HTR-8/SVneo (cell line): ENCODE measurements at regions not wholly inside any gene's neighbourhood (a gene's known extent, or its start where the extent isn't known, plus 50 kb on each side); places are given as distances from the start of the nearest gene placed in this dataset.

Experiments used
- DNase-seq: peaks from one replicate; pipeline ENCODE4 v3.0.0; 2011; ENCODE audit warnings: low spot score, mixed read lengths; ENCODE audit not compliant: insufficient read length
- FAIRE-seq: peaks from 2 replicates; lab custom pipeline; 2011; peaks lifted over from hg19 to GRCh38; lab: Jason Lieb, UNC

DNA sequence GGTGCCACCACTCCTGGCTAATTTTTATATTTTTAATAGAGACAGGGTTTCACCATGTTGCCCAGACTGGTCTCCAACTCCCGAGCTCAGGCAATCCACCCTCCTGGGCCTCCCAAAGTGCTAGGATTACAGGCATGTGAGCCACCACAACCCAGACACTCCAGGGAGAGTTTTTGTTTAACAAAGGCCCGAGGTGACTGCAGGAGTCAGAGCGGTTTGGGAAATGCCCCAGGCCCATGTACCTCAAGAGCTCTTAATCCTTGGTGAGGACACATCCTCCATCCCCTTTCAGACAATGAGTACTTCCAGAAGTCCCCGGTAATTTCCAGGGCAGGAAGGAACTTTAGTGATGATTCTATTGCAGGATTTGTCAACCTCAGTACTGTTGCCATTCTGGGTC is 176.0 kb downstream of the ESRRB start:
- FAIRE-seq (peak; percentile 48), DNase-seq (no peak)

DNA sequence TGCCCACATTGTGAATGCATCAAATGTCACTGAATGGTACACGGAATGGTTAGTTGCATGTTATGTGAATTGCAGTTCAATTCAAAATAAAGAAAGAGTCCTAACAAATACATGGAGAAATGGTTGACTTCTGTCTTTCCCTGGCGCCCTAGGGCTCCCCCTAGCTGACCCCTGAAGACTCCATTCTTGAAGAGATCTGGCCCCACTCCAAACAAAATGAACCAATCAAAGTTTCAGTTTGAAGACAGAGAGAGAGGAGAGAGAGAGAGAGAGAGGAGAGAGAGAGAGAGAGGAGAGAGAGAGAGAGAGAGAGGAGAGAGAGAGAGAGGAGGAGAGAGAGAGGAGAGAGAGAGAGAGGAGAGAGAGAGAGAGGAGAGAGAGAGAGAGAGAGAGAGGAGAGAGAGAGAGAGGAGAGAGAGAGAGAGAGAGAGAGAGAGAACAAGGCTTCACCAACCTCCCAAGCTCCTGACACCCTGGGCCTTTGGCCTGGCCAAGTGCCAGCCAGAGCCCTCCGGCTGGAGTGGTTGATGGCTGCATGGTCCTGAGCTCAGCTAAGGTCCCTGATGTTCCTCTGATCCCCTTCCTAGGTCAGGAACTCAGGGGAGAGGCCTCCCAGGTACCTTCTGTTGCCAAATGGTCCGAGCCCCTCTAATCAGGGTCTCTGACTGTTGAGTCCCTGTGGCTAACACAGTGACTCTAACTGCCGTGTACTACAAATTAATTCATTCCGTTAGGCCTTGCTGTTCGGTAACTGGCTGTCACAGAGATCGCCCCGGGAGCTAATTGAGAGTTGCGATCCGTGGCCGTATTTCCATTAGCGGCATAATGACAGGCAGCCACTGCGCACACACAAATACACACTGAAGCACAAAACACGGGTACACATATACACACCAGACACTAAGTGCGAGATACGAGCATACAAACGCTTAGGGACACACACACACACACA is 188.8 kb downstream of the ESRRB start:
- DNase-seq = no peak
- FAIRE-seq = peak; percentile 99

DNA sequence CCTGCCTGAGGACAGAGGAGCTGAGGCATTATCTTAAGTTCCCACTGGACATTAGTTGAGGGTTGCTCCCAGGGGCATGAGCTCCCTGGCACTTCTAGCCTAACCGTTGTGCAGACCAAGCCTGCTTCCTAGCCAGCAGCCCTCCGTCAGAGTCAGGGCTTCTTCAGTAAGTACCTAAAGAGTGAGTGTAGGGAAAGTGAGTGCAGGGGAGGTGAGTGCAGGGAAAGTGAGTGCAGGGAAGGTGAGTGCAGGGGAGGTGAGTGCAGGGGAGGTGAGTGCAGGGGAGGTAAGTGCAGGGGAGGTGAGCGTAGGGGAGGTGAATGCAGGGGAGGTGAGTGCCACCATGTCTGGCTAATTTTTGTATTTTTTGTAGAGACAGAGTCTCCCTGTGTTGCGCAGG is 190.5 kb downstream of the ESRRB start:
- no peak for DNase-seq
- peak; percentile 85 for FAIRE-seq

DNA sequence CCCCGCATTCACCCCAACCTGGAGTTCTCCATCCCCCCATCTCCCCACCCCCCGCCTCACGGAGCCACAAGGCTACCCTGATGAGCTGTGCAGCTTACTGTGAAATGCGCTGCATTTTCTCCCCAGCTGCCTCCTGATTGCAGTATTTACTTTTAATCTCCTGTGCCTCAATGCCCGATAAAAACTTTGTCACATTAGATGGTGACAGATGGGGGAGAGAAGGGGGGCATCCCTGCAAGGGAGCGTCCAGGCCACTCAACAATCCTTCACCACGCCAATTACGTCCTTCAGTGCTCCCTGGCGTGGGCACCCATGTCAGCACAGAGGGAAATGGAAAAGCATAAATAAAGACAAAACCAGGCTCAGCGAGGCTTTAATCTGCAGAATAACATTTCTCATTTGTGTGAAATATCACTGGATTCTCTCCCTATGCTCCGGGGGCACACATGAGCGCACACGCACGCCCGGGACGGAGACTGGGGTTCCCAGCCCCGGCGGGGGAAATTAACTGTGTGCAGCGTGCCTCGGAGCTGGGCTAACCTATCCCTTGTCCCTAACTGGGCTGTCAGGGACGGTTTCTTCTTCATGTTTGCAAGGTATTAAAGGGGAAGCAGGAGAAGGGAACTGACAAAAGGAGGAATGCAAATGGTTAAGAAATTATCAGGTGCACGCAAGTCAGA is 186.7 kb upstream of the VASH1 start:
- no peak for DNase-seq
- FAIRE-seq = peak; percentile 67

GRCh38 chr14:76575108-76575507 is 186.2 kb upstream of the VASH1 start:
- FAIRE-seq (peak; percentile 31), DNase-seq (no peak)

DNA sequence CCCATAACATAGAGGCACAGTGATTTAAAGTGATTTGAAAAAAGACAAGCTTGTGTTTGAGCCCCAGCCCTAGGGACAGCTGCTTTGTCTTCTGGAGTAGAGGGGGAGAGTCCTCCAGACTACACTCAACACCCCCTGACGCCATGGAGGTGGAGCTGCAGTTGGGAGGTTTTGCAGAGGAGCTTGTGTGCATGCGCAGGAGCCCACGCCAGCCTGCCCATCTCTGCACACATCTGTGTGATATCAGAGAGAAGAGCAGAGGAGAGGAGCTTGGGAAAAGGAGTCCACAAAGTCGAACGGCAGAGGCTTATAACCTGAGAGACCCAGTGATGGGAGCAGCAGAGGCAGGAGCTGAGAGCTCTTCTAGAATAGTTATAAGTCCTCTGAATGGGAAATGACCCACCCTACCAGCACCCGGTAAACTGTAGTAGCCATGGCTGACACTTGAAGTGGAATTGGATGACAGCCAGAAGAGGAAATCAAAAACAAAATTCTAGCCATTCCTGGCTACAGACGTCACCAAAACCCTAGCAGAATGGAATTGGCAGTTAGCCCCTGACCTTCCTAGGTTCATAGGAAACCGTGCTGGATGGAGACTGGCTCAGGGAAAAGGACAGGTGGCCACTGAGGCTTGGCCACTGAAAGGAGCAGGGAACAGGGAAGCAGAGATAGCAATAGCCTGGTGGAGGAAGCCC is 185.1 kb upstream of the VASH1 start:
- FAIRE-seq = peak; percentile 78
- DNase-seq = peak; percentile 62

GRCh38 chr14:76577090-76577489 is 184.2 kb upstream of the VASH1 start:
- FAIRE-seq = peak; percentile 83
- no peak for DNase-seq

- no peak for FAIRE-seq
Observed at GRCh38 chr14:76577837-76578236, 183.4 kb upstream of the VASH1 start.

GRCh38 chr14:76580399-76580798 is 180.9 kb upstream of the VASH1 start:
- no peak for FAIRE-seq
- no peak for DNase-seq

More at GRCh38 chr14:76577837-76578236, 183.4 kb upstream of the VASH1 start:
- no peak for DNase-seq

- DNase-seq = no peak
- no peak for FAIRE-seq
Observed at GRCh38 chr14:76580967-76581366, 180.3 kb upstream of the VASH1 start.

DNA sequence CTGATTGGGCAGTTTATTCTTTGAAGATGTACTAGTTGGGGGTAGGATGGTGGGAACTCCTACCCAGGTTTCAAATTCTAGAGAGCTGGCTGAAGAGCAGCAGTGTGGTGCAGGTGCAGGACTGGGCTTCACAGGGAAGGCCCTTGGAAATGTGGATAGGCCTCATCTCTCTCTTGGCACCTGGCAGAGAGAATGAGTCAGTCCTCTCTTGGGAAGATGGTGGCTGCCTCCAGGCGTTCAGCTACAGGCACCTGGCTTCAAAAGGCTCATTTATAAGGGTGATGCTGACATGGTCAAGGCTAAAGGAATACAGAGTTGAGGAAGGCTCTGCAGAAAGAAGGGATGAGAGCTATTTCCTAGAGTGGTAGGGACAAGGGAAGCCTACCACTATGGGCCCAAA is 179.7 kb upstream of the VASH1 start:
- FAIRE-seq = no peak
- DNase-seq = no peak

GRCh38 chr14:76582447-76582846 is 178.8 kb upstream of the VASH1 start:
- DNase-seq (no peak), FAIRE-seq (no peak)

- DNase-seq (no peak), FAIRE-seq (no peak)
Observed at GRCh38 chr14:76583174-76583573, 178.1 kb upstream of the VASH1 start.

- DNase-seq (no peak), FAIRE-seq (peak; percentile 55)
Observed at GRCh38 chr14:76583805-76584204, 177.5 kb upstream of the VASH1 start.

DNA sequence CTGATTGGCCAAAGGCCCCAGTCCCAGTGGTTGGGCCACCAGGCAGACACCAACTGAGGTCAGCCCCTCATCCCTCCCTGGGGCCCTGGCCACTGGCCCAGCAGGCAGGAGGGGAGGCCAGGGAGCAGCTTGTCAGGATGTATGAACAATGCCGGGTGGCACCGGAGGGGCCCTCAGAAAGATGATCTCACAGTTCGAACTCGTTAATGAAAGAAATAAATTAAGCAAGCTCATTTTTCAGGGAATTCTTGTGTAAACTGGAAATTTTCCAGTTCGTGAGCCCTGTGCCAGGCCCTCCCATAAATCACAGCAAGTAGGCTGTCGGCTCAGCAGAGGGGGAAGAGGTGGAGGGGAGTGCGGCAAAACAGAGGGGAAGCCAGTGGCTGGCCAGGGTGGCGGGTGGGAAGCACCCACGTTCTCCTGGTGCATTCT is 177.0 kb upstream of the VASH1 start:
- FAIRE-seq (no peak), DNase-seq (no peak)

DNA sequence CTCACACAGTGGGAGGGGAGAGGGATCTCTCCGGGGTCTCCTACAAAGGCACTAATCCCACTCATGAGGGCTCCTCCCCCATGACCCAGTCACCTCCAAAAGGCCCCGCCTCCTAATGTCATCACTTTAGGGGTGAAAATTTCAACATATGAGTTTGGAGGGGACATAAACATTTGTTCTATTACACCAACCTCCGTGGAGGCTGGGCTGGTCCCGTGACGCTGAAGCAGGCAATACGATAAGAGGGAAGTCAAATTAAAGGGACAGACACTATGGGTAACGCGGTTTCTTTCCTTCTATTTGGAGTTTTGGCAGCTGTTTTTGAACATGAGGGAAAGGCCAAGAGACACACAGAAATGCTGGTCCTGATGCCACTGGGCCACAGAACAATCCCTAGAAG is 175.7 kb upstream of the VASH1 start:
- DNase-seq = no peak
- peak; percentile 4 for FAIRE-seq

DNA sequence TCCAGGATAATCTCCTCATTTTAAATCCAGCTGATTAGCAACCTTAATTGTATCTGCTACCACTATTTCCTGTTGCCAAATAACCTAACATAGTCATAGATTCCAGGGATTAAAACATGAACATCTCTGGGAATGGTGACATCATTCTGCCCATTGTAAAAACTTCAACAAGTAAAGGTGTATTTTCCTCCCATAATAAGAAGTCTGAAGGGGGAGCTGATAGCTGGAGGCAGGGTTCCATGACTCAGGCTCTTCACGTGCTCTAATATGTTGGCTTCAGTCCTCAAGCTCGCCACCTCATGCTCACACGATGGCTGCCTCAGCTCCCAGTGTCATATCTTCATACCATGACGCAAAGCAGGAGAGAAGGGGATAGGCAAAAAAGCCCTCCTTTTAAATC is 172.0 kb upstream of the VASH1 start:
- DNase-seq = no peak
- FAIRE-seq = peak; percentile 36

DNA sequence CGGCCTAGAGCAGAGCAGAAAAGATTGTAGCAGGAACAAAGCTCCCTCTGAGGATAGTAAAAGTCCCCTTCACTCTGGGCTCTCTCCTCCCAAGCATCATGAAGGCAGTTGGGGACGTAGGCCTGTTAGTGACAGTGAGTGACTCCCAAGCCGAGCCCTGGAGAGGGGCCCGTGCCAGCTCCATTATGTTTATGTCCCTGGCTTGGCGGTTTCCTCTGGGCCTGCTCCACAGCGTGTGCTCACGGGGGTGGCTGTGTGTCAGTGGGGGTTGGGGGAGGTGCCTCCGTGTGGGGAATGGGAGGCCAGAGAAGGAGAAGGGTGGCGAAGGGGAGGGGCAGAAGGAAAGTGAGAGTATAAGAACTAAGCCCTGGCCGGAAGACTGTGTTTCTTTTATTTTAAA is 170.0 kb upstream of the VASH1 start:
- no peak for DNase-seq
- FAIRE-seq = no peak

DNA sequence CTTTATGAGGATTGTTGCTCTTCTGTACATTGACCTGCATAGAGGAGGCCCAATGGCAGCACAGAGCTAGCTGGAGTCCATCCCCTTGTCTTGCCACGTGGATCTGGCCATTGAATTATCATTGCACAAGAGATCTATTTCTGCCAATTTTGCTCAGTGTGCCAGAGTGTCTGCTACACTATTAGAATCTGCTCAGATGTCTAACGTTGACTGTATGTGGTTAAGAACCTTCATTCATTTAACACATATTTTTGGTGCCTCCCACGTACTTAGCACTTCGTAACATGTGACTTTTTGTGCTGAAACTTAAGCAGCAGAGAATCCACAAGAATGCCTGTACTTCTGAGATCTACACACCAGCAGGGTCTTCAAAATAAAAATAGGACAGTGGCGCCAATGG is 166.0 kb upstream of the VASH1 start:
- FAIRE-seq (peak; percentile 93), DNase-seq (no peak)

- no peak for DNase-seq
- FAIRE-seq = no peak
Observed at GRCh38 chr14:76597387-76597786, 163.9 kb upstream of the VASH1 start.

DNA sequence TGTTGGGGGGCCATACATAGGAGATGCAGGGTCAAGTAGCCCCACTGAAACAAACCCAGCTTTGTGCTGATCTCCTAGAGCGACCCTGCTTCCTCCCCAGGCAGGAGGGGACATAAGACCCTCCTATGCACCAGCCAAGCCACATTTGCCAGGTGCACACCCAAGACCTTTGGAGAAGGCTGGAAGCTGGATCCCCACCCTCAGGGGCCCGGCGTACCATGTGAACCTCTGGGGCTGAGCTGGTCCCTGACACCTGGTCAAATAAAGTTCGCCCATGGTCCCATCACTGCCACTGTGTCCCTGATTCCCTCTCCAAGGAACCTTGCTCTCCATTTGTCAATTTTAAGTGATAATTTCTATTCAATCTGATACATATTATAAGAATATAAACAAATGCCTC is 162.1 kb upstream of the VASH1 start:
- FAIRE-seq (no peak), DNase-seq (no peak)
